ENCODE measurements at regions not wholly inside any gene's neighbourhood (a gene's known extent, or its start where the extent isn't known, plus 50 kb on each side); places are given as distances from the start of the nearest gene placed in this dataset.

DNA sequence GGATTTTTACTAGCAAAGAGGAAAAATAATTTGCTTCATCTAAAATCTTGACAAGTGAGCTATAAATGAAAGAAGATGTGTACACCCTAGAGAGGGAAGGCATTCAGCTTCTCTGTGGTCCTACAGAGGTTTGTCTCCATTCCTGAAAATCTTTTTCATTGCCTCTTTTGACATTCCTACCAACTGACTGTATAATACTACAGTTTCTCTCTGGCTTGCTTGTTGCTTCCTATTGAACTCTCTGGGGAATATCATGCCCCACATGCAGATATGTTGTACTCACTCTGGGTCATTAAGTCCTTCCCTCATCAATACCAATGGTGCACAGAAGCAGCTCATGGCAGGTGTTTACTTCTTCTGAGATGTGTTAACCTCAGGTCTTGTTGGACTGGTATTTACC, 371.2 kb upstream of the PLXNA2 start:
- TF ChIP-seq SIN3A (IDR thresholded peaks at IDR 0.05; ENCODE audit: borderline replicate concordance, insufficient read depth, low read length) (no peak), TAF1 (IDR thresholded peaks at IDR 0.05; ENCODE audit: borderline replicate concordance, insufficient read depth, low read length) (no peak), POLR2AphosphoS5 (IDR thresholded peaks at IDR 0.05; ENCODE audit: low read depth, low read length) (no peak), FOXP2 (optimal IDR thresholded peaks at IDR 0.05; ENCODE audit: borderline replicate concordance, extremely low read depth, extremely low read length, insufficient read depth) (no peak)
- TF ChIP-seq, protein P1, sequence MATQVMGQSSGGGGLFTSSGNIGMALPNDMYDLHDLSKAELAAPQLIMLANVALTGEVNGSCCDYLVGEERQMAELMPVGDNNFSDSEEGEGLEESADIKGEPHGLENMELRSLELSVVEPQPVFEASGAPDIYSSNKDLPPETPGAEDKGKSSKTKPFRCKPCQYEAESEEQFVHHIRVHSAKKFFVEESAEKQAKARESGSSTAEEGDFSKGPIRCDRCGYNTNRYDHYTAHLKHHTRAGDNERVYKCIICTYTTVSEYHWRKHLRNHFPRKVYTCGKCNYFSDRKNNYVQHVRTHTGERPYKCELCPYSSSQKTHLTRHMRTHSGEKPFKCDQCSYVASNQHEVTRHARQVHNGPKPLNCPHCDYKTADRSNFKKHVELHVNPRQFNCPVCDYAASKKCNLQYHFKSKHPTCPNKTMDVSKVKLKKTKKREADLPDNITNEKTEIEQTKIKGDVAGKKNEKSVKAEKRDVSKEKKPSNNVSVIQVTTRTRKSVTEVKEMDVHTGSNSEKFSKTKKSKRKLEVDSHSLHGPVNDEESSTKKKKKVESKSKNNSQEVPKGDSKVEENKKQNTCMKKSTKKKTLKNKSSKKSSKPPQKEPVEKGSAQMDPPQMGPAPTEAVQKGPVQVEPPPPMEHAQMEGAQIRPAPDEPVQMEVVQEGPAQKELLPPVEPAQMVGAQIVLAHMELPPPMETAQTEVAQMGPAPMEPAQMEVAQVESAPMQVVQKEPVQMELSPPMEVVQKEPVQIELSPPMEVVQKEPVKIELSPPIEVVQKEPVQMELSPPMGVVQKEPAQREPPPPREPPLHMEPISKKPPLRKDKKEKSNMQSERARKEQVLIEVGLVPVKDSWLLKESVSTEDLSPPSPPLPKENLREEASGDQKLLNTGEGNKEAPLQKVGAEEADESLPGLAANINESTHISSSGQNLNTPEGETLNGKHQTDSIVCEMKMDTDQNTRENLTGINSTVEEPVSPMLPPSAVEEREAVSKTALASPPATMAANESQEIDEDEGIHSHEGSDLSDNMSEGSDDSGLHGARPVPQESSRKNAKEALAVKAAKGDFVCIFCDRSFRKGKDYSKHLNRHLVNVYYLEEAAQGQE (IDR thresholded peaks at IDR 0.05; ENCODE audit: insufficient read depth in 1 of 2, low read depth in 2 of 2, low read length in 2 of 2) = no peak

DNA sequence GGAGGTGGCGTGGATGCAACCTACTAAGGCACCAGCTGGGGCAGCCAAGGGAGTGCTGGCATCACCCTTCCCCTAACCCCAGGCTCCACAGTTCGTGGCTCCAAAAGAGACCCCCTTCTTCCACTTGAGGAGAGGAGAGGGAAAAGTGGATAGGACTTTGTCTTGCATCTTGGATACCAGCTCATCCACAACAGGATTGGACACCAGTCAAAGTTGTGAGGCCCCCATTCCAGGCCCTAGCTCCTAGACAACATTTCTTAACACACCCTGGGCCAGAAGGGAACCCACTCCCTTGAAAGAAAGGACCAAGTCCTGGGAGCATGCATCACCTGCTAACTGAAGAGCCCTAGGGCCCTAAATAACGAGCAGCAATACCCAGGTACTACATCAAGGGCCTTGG, 372.6 kb upstream of the PLXNA2 start:
- TF ChIP-seq SIN3A (IDR thresholded peaks at IDR 0.05; ENCODE audit: borderline replicate concordance, insufficient read depth, low read length) (no peak), TAF1 (IDR thresholded peaks at IDR 0.05; ENCODE audit: borderline replicate concordance, insufficient read depth, low read length) (no peak)

DNA sequence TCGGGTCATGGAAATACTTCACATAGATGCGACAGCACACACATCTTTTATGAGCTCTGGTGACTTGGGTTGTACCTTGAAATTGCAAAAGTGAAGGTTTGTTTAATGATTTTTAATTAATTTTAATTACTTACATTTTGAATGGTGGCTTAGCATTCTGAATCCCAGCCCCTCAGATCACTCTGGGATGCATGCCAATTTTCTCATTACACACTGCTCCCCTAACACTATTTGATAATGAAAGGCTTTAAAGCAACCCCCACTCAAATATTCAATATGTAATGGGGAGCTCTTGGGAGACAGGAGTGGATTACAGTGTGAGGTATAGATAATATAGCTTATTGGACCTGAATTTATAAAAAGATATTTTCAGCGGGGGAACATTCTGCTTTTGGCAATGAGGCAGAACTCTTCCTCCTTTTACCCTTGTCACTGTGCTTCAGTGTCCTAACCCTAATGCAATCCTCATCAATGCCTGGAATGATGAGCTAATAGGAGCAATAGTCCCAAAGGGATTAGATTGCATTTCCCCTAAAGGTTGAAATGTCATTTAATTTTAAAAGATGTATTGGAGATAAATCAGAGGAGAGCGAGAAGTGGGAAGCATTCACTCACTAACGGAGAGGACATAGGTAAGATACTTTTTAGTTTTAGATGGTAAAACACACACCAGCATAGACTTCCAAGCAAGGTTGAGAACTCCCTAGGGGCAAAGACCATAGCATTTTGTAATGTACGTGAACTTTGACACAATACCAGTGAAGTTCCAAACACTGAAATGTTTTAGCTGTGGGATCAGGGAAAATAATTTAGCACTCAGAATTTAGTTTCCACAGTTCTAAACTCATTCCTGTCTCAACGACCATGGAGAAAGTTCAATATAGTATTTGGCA, 384.1 kb upstream of the PLXNA2 start:
- TF ChIP-seq, protein P1 (IDR thresholded peaks at IDR 0.05; ENCODE audit: insufficient read depth in 1 of 2, low read depth in 2 of 2, low read length in 2 of 2) = no peak
- TF ChIP-seq POLR2AphosphoS5 (IDR thresholded peaks at IDR 0.05; ENCODE audit: low read depth, low read length) (no peak), TAF1 (IDR thresholded peaks at IDR 0.05; ENCODE audit: borderline replicate concordance, insufficient read depth, low read length) (no peak), SIN3A (IDR thresholded peaks at IDR 0.05; ENCODE audit: borderline replicate concordance, insufficient read depth, low read length) (no peak), FOXP2 (optimal IDR thresholded peaks at IDR 0.05; ENCODE audit: borderline replicate concordance, extremely low read depth, extremely low read length, insufficient read depth) (no peak)

DNA sequence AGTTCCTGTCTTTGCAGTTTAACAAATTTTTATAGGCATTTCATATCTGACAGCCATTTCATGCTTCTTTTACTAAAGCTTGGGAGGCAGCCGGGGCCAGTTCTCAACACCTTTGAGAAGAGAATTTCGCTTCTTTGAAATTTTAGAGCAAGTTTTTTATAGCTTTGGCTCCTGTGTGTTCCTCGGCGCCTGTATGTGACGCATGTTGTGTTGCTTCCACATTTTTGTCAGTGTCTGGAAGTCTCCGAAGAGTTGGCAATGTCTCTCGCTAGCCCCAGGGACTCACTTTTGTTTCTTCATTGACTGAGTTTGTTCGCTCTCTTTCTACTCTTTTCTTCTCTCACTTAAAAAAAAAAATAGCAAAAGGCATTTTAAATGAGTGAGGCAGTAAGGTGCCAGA, 386.9 kb upstream of the PLXNA2 start:
- TF ChIP-seq, protein P1 (IDR thresholded peaks at IDR 0.05; ENCODE audit: insufficient read depth in 1 of 2, low read depth in 2 of 2, low read length in 2 of 2) = no peak
- TF ChIP-seq FOXP2 (optimal IDR thresholded peaks at IDR 0.05; ENCODE audit: borderline replicate concordance, extremely low read depth, extremely low read length, insufficient read depth) = no peak
- TF ChIP-seq TAF1 (IDR thresholded peaks at IDR 0.05; ENCODE audit: borderline replicate concordance, insufficient read depth, low read length) = no peak
- no peak for TF ChIP-seq POLR2AphosphoS5 (IDR thresholded peaks at IDR 0.05; ENCODE audit: low read depth, low read length)
- no peak for TF ChIP-seq SIN3A (IDR thresholded peaks at IDR 0.05; ENCODE audit: borderline replicate concordance, insufficient read depth, low read length)

DNA sequence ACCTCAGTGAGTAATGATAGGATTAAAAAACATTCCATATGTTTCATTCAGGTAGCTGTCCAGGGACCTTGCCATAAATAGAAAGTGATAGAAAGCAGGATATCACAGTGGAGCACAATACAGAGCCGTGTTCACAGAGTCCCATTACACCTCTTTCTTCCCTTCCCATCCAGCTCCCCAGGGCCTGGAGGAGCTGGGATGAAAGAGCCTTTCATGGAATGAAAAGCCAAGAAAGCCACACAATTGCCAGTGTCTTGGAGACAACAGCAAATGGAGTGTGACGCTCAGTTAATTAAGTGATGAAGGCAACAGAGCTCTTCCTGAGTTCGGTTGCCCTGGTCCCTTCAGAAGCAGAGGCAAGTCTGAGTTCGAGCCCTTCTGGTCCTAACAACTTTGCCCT, 387.3 kb upstream of the PLXNA2 start:
- TF ChIP-seq POLR2AphosphoS5 (IDR thresholded peaks at IDR 0.05; ENCODE audit: low read depth, low read length) = no peak
- no peak for TF ChIP-seq SIN3A (IDR thresholded peaks at IDR 0.05; ENCODE audit: borderline replicate concordance, insufficient read depth, low read length)
- TF ChIP-seq FOXP2 (optimal IDR thresholded peaks at IDR 0.05; ENCODE audit: borderline replicate concordance, extremely low read depth, extremely low read length, insufficient read depth) = no peak
- TF ChIP-seq TAF1 (IDR thresholded peaks at IDR 0.05; ENCODE audit: borderline replicate concordance, insufficient read depth, low read length) = no peak
- TF ChIP-seq, protein P1 (IDR thresholded peaks at IDR 0.05; ENCODE audit: insufficient read depth in 1 of 2, low read depth in 2 of 2, low read length in 2 of 2) = no peak

All from PFSK-1 (cell line).